Gastroesophageal sphincter (tissue), 3 donors: ENCODE measurements at regions not wholly inside any gene's neighbourhood (a gene's known extent, or its start where the extent isn't known, plus 50 kb on each side); places are given as distances from the start of the nearest gene placed in this dataset.
"Not testable (repeated sequence)": the region's sequence is repeated elsewhere in the genome, so short reads cannot be mapped to it uniquely, and the experiment has no call there.

Experiments
- CTCF ChIP-seq, 4 experiments: fragments of 200-600 bp in 2 of 4; fragments of 450-650 bp in 2 of 4; sonication (generic) in 1 of 4; IDR thresholded peaks; one replicate each; pipeline ENCODE4 v1.5.1; 2017 to 2019; ENCODE audit warnings: antibody characterized with exemption in 4 of 4, mild to moderate bottlenecking in 2 of 4, moderate library complexity in 2 of 4
- EP300 ChIP-seq: sonication (generic); formaldehyde crosslinking; IDR thresholded peaks from one replicate; pipeline ENCODE4 v1.6.1; 2017; ENCODE audit warnings: antibody characterized with exemption, mild to moderate bottlenecking
- POLR2A ChIP-seq, 2 donors: fragments of 450-650 bp; IDR thresholded peaks; one replicate each; pipeline ENCODE4 v1.6.1; 2017; ENCODE audit warnings: antibody characterized with exemption in 2 of 2, mild to moderate bottlenecking in 2 of 2, moderate library complexity in 1 of 2
- POLR2AphosphoS5 ChIP-seq: sonication (generic); formaldehyde crosslinking; IDR thresholded peaks from one replicate; pipeline ENCODE4 v1.6.1; 2017; ENCODE audit warnings: antibody characterized with exemption

- not testable (repeated sequence) for TF ChIP-seq CTCF (IDR thresholded peaks at IDR 0.05); POLR2AphosphoS5; EP300; POLR2A (IDR thresholded peaks at IDR 0.05)
Observed at GRCh38 chr5:34388754-34389153, 267.4 kb upstream of the RAI14 start.
